Limb (tissue), 2 donors: ENCODE measurements at regions not wholly inside any gene's neighbourhood (a gene's known extent, or its start where the extent isn't known, plus 50 kb on each side); places are given as distances from the start of the nearest gene placed in this dataset.
A peak's percentile ranks its signal among the peaks of the same experiment; 100 is the strongest.
"Not testable (repeated sequence)": the region's sequence is repeated elsewhere in the genome, so short reads cannot be mapped to it uniquely, and the experiment has no call there.

Experiments
- DNase-seq, 2 donors: peaks; one replicate each; pipeline ENCODE4 v3.0.0-alpha.2; 2016; ENCODE audit errors: extremely low spot score in 2 of 2

DNA sequence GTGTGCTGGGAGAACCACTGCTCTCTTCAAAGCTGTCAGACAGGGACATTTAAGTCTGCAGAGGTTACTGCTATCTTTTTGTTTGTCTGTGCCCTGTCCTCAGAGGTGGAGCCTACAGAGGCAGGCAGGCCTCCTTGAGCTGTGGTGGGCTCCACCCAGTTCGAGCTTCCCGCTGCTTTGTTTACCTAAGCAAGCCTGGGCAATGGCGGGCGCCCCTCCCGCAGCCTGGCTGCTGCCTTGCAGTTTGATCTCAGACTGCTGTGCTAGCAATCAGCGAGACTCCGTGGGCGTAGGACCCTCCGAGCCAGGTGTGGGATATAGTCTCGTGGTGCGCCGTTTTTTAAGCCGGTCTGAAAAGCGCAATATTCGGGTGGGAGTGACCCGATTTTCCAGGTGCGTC lies 164.0 kb downstream of the HRH4 start:
- not testable (repeated sequence) for DNase-seq

GRCh38 chr18:24627644-24628315 lies 167.3 kb downstream of the HRH4 start:
- DNase-seq = no peak

DNA sequence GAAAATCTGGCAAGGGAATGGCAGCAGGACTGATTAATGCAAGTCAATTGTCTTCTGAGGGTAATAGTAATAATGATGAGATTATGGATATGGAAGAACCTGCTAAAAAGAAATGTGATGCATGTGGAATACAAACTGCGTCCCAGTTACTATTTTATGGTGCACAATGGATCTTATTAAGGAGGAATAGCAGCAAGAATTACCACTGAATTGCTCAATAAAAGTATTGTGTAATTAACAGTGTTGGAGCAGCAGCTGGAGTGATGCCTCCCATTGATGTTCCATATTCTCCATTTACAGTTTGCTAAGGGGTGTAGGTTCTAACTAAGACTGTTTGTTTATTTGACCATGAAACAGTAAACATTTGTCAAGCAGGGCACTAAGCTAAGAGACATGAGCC lies 167.9 kb downstream of the HRH4 start:
- no peak for DNase-seq

GRCh38 chr18:24629921-24630320 lies 169.5 kb downstream of the HRH4 start:
- DNase-seq = no peak

GRCh38 chr18:24630346-24630880 lies 170.0 kb downstream of the HRH4 start:
- no peak for DNase-seq

GRCh38 chr18:24631243-24632025 lies 171.0 kb downstream of the HRH4 start:
- DNase-seq = no peak

- no peak for DNase-seq
Measured at GRCh38 chr18:24632158-24632988, 171.9 kb downstream of the HRH4 start.

DNA sequence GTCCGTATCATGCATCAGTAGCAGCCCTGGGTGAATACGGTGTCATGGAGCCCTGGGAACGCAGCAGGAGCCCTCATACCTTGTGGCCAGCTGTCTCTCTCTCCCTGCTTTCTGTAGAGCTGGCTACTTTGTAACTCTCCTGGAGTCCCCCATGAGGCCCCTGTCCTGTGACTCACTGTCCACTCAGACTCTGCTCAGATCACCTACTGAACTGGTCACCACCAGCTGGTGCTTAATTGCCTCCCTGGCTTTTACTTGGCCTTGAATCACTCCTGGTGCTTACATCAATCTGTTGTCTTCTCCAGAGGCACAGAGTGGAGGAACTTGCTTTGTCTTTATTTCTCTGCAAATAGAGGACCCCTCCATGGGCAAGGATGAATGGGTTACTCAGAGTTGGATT lies 172.7 kb downstream of the HRH4 start:
- DNase-seq = no peak

DNA sequence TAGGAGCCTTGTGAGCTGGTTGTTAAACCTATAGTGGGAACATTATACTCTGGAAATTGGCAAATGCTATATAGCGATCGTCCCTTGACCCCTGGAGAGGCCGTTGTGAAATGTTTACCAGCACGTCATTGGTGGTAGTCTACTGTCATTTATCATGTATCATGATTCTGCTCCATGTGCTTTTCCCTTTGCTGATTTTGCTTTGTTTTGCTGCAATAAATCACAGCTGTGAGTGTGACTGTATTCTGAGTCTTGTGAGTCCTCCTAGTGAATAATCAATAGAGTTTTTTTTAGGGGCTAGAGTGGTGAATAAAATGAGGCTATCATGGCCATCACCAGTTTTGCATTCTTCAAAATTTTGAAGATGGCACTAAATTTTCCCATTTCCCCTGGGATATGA lies 189.1 kb downstream of the HRH4 start:
- no peak for DNase-seq

DNA sequence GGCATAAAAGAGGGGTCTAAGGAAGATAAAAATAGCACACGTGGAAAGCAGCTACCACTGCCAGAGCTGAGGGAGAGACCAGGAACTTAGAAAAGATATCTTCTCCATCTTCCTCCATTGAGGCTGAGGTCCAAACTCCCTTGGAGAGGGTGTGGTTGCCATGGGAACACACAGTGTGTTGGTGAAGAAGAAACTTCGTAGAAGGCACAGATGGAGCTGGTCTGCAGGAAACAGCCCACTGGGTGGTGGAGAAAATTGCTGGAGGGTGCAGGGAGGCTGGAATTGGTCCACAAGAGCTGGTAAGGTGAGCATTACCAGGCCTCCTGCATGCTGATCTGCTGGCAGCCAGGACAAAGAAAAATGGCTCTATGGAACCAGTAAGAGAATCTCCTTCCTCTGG lies 191.0 kb downstream of the HRH4 start:
- no peak for DNase-seq

GRCh38 chr18:24656050-24656449 lies 195.6 kb downstream of the HRH4 start:
- peak in 1 of 2 donors; percentile 47 for DNase-seq

DNA sequence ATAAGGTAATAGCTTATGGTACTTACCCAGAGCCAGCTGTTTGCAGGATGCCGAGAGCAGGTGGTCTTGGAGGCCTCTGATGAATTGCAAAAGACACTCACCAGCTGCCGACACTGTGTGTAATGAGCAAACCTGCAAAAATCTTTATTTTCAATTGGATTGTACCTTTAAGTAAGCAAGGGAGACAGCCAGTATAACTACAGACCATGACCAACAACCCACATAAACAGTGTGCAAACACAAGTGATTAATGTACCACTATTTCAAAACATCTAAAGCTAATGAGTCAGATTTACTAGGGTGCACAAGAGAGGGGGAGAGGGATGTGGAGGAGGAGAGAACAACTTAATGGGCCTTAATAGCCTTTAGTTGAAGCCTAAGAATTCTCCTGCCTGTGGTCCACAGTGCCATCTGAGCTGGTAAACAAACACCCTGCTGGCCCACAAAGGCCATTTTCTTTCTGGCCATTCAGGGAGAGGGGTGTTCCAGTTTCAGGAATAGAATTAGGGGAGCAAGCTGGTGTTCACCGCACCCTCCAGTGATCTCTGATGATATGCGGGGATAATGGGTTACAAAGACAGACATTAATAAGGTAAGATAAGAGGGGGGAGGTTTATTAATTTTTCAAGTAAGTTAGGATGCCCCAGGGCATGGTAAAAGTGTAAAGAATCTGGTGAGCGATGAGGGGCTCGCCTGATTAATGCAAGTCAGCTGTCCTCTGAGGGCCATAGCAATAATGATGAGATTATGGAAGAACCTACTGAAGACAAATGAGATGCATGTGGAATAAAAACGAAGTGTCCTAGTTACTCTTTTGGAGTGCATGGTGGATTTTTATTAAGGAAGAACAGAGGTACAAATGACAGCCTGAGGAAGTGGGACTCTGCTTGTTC lies 196.4 kb downstream of the HRH4 start:
- peak in 1 of 2 donors; percentile 9 for DNase-seq

DNA sequence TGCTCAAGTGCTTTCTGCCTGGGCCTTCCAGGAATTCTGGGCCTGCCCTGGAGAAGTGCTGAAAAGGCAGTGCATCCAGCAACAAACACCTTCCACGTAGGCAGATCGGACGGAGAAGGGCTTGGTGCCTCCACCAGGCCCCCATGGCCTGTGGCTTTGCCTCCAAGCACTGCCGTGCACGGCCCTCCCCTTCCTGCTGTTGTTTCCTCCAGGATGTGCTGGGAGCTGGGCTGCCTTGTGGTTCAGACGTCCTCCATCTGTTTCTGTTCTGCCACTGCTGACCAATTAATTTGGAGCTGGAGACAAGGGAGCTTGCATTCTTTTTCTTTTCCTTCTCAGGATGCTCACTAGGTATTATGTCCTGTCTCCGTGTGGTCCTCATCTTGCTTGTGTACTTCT lies 197.0 kb downstream of the HRH4 start:
- DNase-seq = no peak

DNA sequence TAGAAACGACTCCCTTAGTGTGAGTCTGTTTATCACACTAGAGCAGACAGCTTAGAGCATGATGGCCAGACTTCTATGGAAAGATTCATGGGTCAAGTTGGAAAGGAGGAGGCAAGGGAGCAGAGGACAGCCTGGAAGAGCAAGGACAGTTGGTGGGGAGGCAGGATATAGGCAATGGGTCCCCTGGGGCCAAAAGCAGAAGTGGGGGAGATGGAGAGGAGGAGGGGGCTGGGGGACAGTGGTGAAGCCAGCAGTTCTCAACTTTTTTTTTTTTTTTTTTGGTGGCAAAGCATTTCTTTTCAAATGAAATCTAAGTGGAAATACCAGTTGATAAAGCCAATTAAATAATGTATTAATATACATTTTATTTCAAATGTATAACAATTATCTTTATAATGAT lies 197.9 kb downstream of the HRH4 start:
- DNase-seq = no peak

GRCh38 chr18:24659827-24660720 lies 199.6 kb downstream of the HRH4 start:
- peak; percentile 54 to 68 for DNase-seq

DNA sequence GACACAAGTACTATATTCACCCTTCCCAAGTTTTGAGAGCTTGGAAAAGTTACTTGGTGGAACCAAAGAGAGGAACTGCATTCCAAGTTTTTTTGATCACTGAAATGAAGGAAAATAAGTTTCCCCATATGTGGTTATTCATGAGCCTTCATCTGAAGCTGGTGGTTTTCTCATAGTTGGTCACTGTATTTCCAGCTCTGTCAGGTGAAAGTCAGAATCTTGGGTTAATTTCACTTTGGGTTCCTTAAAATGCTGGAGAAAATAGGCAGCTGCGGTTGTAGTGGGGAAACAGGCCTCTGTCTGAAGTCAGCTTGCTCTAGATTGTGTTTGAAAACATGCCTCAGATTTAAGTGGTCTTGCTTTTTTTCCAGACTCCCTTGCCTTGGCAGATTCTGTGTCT lies 200.5 kb downstream of the HRH4 start:
- peak in 1 of 2 donors; percentile 50 for DNase-seq

- DNase-seq = peak; percentile 52 to 64
Measured at GRCh38 chr18:24662412-24662821, 202.0 kb downstream of the HRH4 start.

DNA sequence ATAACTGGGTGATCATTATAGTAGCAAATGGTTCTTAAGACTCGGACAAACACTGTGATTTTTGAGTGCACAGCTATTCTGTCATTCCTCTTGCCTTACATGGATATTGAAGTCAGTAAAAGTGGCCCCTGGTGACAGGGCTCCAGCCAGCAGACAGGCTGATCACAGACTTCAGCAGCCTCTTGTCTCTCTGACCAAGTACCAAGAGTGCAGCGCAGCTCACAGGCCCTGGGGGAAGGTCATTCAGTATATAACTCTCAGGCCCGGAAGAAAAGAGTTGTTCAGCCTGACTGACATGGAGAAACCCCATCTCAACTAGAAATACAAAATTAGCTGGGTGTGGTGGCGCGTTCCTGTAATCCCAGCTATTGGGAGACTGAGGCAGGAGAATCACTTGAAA lies 202.6 kb downstream of the HRH4 start:
- DNase-seq = no peak

- no peak for DNase-seq
Measured at GRCh38 chr18:24669015-24669414, 208.6 kb downstream of the HRH4 start.

- no peak for DNase-seq
Measured at GRCh38 chr18:24669502-24669901, 209.1 kb downstream of the HRH4 start.
